Endothelial cell (in vitro differentiated cells): ENCODE measurements at regions not wholly inside any gene's neighbourhood (a gene's known extent, or its start where the extent isn't known, plus 50 kb on each side); places are given as distances from the start of the nearest gene placed in this dataset.

Experiments used
- DNase-seq: peaks from one replicate; pipeline ENCODE4 v3.0.0; 2021; ENCODE audit warnings: low spot score
- H3K27ac Mint-ChIP-seq: one replicate; pipeline ENCODE4 v1.8.0; 2021; ENCODE audit warnings: mixed read lengths, inconsistent platforms; ENCODE audit not compliant: unreplicated experiment
- H3K27me3 Mint-ChIP-seq: one replicate; pipeline ENCODE4 v1.8.0; 2021; ENCODE audit warnings: mild to moderate bottlenecking, moderate library complexity, mixed read lengths, inconsistent platforms; ENCODE audit not compliant: unreplicated experiment
- H3K36me3 Mint-ChIP-seq: one replicate; pipeline ENCODE4 v1.8.0; 2021; ENCODE audit warnings: mild to moderate bottlenecking, low read depth, mixed read lengths, inconsistent platforms; ENCODE audit not compliant: unreplicated experiment
- H3K4me1 Mint-ChIP-seq: one replicate; pipeline ENCODE4 v1.8.0; 2021; ENCODE audit warnings: mild to moderate bottlenecking, mixed read lengths, inconsistent platforms; ENCODE audit not compliant: unreplicated experiment
- H3K4me3 Mint-ChIP-seq: one replicate; pipeline ENCODE4 v1.8.0; 2021; ENCODE audit warnings: mild to moderate bottlenecking, mixed read lengths, inconsistent platforms; ENCODE audit not compliant: unreplicated experiment
- H3K9me3 Mint-ChIP-seq: one replicate; pipeline ENCODE4 v1.8.0; 2021; ENCODE audit warnings: mixed read lengths, inconsistent platforms; ENCODE audit not compliant: unreplicated experiment
- CTCF ChIP-seq: fragments of 200-600 bp; sonication (generic); IDR thresholded peaks from one replicate; pipeline ENCODE4 v1.5.0; 2021; ENCODE audit warnings: antibody characterized with exemption; ENCODE audit not compliant: unreplicated experiment

DNA sequence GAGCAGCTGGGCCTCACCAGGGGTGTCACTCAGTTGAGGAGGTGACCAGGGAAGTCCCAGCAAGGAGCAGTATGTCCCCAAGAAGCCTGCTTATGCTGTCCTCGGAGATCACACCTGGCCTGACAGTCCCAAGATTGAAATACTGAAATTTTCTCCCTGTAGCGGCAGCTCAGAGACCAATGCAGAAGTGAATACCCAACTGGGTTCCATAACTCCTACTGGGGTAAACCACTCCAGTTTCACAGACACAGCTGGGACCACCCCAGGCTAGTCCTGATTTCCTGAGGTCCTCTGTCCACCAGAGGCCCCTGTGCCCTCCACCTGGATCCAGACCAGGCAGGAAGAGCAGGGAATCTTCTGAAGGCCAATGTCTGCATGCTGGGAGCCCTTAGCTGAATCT, 298.1 kb downstream of the ZEB1 start:
- Mint-ChIP-seq H3K9me3 (no peaks in the 10 kb centered on the region), H3K27me3 (peaks cover 20% of the 10 kb centered on the region), H3K4me3 (no peak overlapping the region), H3K36me3 (peaks cover 7% of the 10 kb centered on the region), H3K27ac (no peak overlapping the region), H3K4me1 (peaks cover 27% of the 10 kb centered on the region)
- DNase-seq: no peak
- no peak for TF ChIP-seq CTCF

DNA sequence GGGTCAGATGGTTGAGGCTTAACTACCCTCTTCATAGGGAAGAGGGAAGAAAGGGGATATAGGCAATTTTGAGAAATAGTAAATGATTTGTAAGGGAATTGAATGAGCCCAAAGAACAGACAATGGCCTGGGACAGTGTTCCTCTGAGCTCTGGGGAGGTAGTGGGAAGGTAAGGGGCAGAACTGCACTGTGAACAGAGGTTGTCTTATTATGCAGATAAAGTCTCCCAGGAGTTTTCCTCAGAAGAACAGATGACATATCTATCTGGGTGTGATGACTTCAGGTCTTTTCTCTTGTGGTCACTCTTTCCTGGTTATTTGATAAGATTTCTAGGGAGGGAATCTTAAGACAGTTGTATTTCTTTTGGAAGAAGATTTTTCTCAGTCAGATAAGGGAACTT, 296.1 kb downstream of the ZEB1 start:
- H3K9me3 Mint-ChIP-seq: no peaks in the 10 kb centered on the region
- peaks cover 28% of the 10 kb centered on the region for H3K4me1 Mint-ChIP-seq
- no peak overlapping the region for H3K4me3 Mint-ChIP-seq
- H3K27me3 Mint-ChIP-seq: peaks cover 18% of the 10 kb centered on the region
- no peak overlapping the region for H3K27ac Mint-ChIP-seq
- no peak for TF ChIP-seq CTCF
- H3K36me3 Mint-ChIP-seq: no peaks in the 10 kb centered on the region
- no peak for DNase-seq

DNA sequence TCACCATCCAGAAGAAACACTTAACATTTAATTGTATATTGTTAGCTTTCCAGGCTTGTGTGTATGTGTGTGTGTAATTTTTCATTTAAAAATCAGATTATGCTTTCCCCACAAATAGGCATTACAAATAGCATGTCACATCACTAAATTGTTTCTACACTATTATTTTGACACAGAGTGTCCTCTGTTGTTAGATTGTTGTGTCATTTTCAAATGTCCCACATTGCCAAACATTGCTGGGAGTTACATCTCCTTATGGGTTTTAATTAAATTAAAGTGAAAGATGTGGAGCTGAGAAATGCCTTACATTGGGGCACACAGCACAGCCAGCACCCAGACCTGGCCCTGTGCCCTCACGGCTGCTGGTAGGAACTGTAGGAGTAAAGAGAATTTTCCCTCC, 295.6 kb downstream of the ZEB1 start:
- peaks cover 17% of the 10 kb centered on the region for H3K27me3 Mint-ChIP-seq
- H3K27ac Mint-ChIP-seq: no peak overlapping the region
- no peak for DNase-seq
- H3K4me1 Mint-ChIP-seq: peaks cover 23% of the 10 kb centered on the region
- H3K9me3 Mint-ChIP-seq: no peaks in the 10 kb centered on the region
- TF ChIP-seq CTCF: no peak
- no peaks in the 10 kb centered on the region for H3K36me3 Mint-ChIP-seq
- no peak overlapping the region for H3K4me3 Mint-ChIP-seq

DNA sequence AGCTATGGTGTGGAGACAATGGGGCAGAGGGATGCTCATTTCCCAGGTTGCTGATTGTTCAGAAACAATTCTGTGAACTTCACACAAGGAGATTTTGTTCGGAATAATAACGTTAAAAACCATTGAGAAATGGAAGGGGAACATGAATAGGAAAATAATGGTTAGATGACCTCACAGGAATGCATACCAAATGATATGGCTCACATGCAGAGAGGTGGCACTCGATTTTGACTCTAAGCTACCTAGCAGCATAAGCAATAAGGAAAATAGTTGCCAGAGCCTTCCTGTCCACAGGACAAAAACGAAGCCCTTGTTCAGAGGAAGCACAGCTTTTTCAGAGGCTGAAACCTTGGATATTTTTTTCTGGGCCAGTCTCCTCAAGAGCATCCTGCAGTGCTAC, 293.1 kb downstream of the ZEB1 start:
- H3K27ac Mint-ChIP-seq: peak overlapping the region; percentile 59
- peaks cover 21% of the 10 kb centered on the region for H3K4me1 Mint-ChIP-seq
- DNase-seq: no peak
- H3K4me3 Mint-ChIP-seq: no peak overlapping the region
- H3K27me3 Mint-ChIP-seq: peaks cover 14% of the 10 kb centered on the region
- H3K36me3 Mint-ChIP-seq: no peaks in the 10 kb centered on the region
- no peak for TF ChIP-seq CTCF
- no peaks in the 10 kb centered on the region for H3K9me3 Mint-ChIP-seq

- H3K4me3 Mint-ChIP-seq: no peak overlapping the region
- peaks cover 10% of the 10 kb centered on the region for H3K27me3 Mint-ChIP-seq
- H3K27ac Mint-ChIP-seq: no peak overlapping the region
- H3K4me1 Mint-ChIP-seq: peaks cover 18% of the 10 kb centered on the region
- no peaks in the 10 kb centered on the region for H3K36me3 Mint-ChIP-seq
- TF ChIP-seq CTCF: no peak
- H3K9me3 Mint-ChIP-seq: no peaks in the 10 kb centered on the region
- no peak for DNase-seq
Observed at GRCh38 chr10:31611161-31611560, 292.1 kb downstream of the ZEB1 start.
